HEK293 (cell line): ENCODE measurements at regions not wholly inside any gene's neighbourhood (a gene's known extent, or its start where the extent isn't known, plus 50 kb on each side); places are given as distances from the start of the nearest gene placed in this dataset.

ENCODE experiments used
- CTCF ChIA-PET: fragments of 350-600 bp; formaldehyde crosslinking; extraction: SDS; loops from one replicate; lab custom pipeline; 2021; ENCODE audit warnings: antibody characterized with exemption; lab: Yijun Ruan, JAX
- POLR2A ChIA-PET: fragments of 300-600 bp; formaldehyde crosslinking; extraction: SDS; loops from one replicate; lab custom pipeline; 2020; ENCODE audit warnings: antibody characterized with exemption, inconsistent platforms; lab: Yijun Ruan, JAX
- H3K27ac ChIP-seq: fragments of 200-500 bp; sonication (Bioruptor generic); 2 replicates; pipeline ENCODE4 v1.5.1; 2014; ENCODE audit warnings: low read depth, low read length, control low read depth, inconsistent platforms; ENCODE audit errors: extremely low read depth
- H3K36me3 ChIP-seq, 2 experiments: fragments of 200-500 bp in 1 of 2; sonication (Bioruptor generic) in 1 of 2; 1 replicate in 1 of 2; 2 replicates in 1 of 2; pipeline ENCODE4 v1.5.1; 2014 to 2017; ENCODE audit warnings: inconsistent platforms in 2 of 2, low read length in 2 of 2; ENCODE audit not compliant: control insufficient read depth in 2 of 2, insufficient read depth in 1 of 2
- H3K4me1 ChIP-seq: fragments of 200-500 bp; sonication (Bioruptor generic); 2 replicates; pipeline ENCODE4 v1.5.1; 2014; ENCODE audit warnings: mild to moderate bottlenecking, low read length, inconsistent platforms; ENCODE audit not compliant: control insufficient read depth, insufficient read depth
- H3K4me3 ChIP-seq: 2 replicates; pipeline ENCODE4 v1.5.1; 2011; ENCODE audit warnings: low read depth, mild to moderate bottlenecking, control low read depth, low read length, moderate library complexity
- H3K9me3 ChIP-seq: fragments of 200-500 bp; sonication (Bioruptor generic); 2 replicates; pipeline ENCODE4 v1.5.1; 2014; ENCODE audit warnings: low read depth, low read length, inconsistent platforms; ENCODE audit not compliant: control insufficient read depth, insufficient read depth
- IKZF3 ChIP-seq: fragments of 450-650 bp; IDR thresholded peaks from 2 replicates; pipeline ENCODE4 v1.5.0; 2018; ENCODE audit warnings: missing biosample characterization, mild to moderate bottlenecking, missing genetic modification characterization, moderate library complexity
- KLF10 ChIP-seq: fragments of 450-650 bp; IDR thresholded peaks from 2 replicates; pipeline ENCODE4 v1.5.1; 2018; ENCODE audit warnings: missing biosample characterization, mild to moderate bottlenecking, missing genetic modification characterization
- MYNN ChIP-seq: fragments of 450-650 bp; formaldehyde crosslinking; IDR thresholded peaks from 2 replicates; pipeline ENCODE4 v1.5.1; 2016; ENCODE audit warnings: missing biosample characterization, missing genetic modification characterization, borderline replicate concordance
- PRDM2 ChIP-seq: fragments of 450-650 bp; formaldehyde crosslinking; IDR thresholded peaks from 2 replicates; pipeline ENCODE4 v1.5.1; 2016; ENCODE audit warnings: missing biosample characterization, missing genetic modification characterization, borderline replicate concordance
- WT1 ChIP-seq: fragments of 450-650 bp; formaldehyde crosslinking; IDR thresholded peaks from 2 replicates; pipeline ENCODE4 v1.5.1; 2016; ENCODE audit warnings: missing biosample characterization, missing genetic modification characterization
- ZBTB17 ChIP-seq: fragments of 450-650 bp; formaldehyde crosslinking; IDR thresholded peaks from 2 replicates; pipeline ENCODE4 v1.5.1; 2016; ENCODE audit warnings: missing biosample characterization, missing genetic modification characterization
- ZBTB8A ChIP-seq: fragments of 450-650 bp; formaldehyde crosslinking; IDR thresholded peaks from 2 replicates; pipeline ENCODE4 v1.5.1; 2016; ENCODE audit warnings: missing biosample characterization, missing genetic modification characterization
- ZNF18 ChIP-seq: fragments of 450-650 bp; formaldehyde crosslinking; IDR thresholded peaks from 2 replicates; pipeline ENCODE4 v1.5.1; 2016; ENCODE audit warnings: missing biosample characterization, missing genetic modification characterization
- ZNF214 ChIP-seq: fragments of 450-650 bp; formaldehyde crosslinking; IDR thresholded peaks from 2 replicates; pipeline ENCODE4 v1.5.1; 2017; ENCODE audit warnings: missing biosample characterization, mild to moderate bottlenecking, missing genetic modification characterization, borderline replicate concordance
- ZNF473 ChIP-seq: fragments of 450-650 bp; formaldehyde crosslinking; IDR thresholded peaks from 2 replicates; pipeline ENCODE4 v1.5.1; 2017; ENCODE audit warnings: missing biosample characterization, missing genetic modification characterization
- ZNF514 ChIP-seq: fragments of 450-650 bp; formaldehyde crosslinking; IDR thresholded peaks from 2 replicates; pipeline ENCODE4 v1.5.1; 2016; ENCODE audit warnings: missing biosample characterization, missing genetic modification characterization
- ZNF664 ChIP-seq: fragments of 450-650 bp; formaldehyde crosslinking; IDR thresholded peaks from 2 replicates; pipeline ENCODE4 v1.5.1; 2016; ENCODE audit warnings: missing biosample characterization, missing genetic modification characterization
- ZNF701 ChIP-seq: fragments of 450-650 bp; formaldehyde crosslinking; IDR thresholded peaks from 2 replicates; pipeline ENCODE4 v1.5.1; 2016; ENCODE audit warnings: missing biosample characterization, missing genetic modification characterization
- ZNF830 ChIP-seq: fragments of 450-650 bp; IDR thresholded peaks from 2 replicates; pipeline ENCODE4 v1.5.0; 2018; ENCODE audit warnings: missing biosample characterization, missing genetic modification characterization, low read depth, mild to moderate bottlenecking, moderate library complexity
- TF ChIP-seq, protein P1 (sequence below): fragments of 450-650 bp; formaldehyde crosslinking; IDR thresholded peaks from 2 replicates; pipeline ENCODE4 v1.5.1; 2016; ENCODE audit warnings: missing biosample characterization, missing genetic modification characterization
- TF ChIP-seq, protein P2 (sequence below): fragments of 450-650 bp; formaldehyde crosslinking; conservative IDR thresholded peaks from 2 replicates; pipeline ENCODE4 v1.5.1; 2016; ENCODE audit warnings: low read depth, missing biosample characterization, missing genetic modification characterization

GRCh38 chr2:222134654-222135053, 164.1 kb downstream of the PAX3 start:
- POLR2A ChIA-PET: no interaction called here
- H3K36me3 ChIP-seq: no peaks in the 10 kb centered on the region
- no peaks in the 10 kb centered on the region for H3K9me3 ChIP-seq
- H3K4me3 ChIP-seq: no peak overlapping the region
- CTCF ChIA-PET: interaction anchor here (0.8 kb wide), 1 partner anchor 73 kb away, joined by 4 read pairs; no protein-coding TSS in a partner anchor
- no peaks in the 10 kb centered on the region for H3K4me1 ChIP-seq
- TF ChIP-seq ZNF830 (no peak), ZBTB17 (no peak), MYNN (no peak), ZNF514 (no peak), PRDM2 (no peak), ZNF473 (no peak), ZNF701 (tag by site-specific recombination) (no peak), ZNF18 (no peak), ZNF214 (no peak), IKZF3 (no peak), KLF10 (tag by site-specific recombination) (no peak), WT1 (tag by site-specific recombination) (no peak), ZBTB8A (tag by site-specific recombination) (no peak), ZNF664 (no peak)
- TF ChIP-seq, protein P1, sequence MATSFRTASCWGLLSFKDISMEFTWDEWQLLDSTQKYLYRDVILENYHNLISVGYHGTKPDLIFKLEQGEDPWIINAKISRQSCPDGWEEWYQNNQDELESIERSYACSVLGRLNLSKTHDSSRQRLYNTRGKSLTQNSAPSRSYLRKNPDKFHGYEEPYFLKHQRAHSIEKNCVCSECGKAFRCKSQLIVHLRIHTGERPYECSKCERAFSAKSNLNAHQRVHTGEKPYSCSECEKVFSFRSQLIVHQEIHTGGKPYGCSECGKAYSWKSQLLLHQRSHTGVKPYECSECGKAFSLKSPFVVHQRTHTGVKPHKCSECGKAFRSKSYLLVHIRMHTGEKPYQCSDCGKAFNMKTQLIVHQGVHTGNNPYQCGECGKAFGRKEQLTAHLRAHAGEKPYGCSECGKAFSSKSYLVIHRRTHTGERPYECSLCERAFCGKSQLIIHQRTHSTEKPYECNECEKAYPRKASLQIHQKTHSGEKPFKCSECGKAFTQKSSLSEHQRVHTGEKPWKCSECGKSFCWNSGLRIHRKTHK (tag by site-specific recombination): no peak
- TF ChIP-seq, protein P2, sequence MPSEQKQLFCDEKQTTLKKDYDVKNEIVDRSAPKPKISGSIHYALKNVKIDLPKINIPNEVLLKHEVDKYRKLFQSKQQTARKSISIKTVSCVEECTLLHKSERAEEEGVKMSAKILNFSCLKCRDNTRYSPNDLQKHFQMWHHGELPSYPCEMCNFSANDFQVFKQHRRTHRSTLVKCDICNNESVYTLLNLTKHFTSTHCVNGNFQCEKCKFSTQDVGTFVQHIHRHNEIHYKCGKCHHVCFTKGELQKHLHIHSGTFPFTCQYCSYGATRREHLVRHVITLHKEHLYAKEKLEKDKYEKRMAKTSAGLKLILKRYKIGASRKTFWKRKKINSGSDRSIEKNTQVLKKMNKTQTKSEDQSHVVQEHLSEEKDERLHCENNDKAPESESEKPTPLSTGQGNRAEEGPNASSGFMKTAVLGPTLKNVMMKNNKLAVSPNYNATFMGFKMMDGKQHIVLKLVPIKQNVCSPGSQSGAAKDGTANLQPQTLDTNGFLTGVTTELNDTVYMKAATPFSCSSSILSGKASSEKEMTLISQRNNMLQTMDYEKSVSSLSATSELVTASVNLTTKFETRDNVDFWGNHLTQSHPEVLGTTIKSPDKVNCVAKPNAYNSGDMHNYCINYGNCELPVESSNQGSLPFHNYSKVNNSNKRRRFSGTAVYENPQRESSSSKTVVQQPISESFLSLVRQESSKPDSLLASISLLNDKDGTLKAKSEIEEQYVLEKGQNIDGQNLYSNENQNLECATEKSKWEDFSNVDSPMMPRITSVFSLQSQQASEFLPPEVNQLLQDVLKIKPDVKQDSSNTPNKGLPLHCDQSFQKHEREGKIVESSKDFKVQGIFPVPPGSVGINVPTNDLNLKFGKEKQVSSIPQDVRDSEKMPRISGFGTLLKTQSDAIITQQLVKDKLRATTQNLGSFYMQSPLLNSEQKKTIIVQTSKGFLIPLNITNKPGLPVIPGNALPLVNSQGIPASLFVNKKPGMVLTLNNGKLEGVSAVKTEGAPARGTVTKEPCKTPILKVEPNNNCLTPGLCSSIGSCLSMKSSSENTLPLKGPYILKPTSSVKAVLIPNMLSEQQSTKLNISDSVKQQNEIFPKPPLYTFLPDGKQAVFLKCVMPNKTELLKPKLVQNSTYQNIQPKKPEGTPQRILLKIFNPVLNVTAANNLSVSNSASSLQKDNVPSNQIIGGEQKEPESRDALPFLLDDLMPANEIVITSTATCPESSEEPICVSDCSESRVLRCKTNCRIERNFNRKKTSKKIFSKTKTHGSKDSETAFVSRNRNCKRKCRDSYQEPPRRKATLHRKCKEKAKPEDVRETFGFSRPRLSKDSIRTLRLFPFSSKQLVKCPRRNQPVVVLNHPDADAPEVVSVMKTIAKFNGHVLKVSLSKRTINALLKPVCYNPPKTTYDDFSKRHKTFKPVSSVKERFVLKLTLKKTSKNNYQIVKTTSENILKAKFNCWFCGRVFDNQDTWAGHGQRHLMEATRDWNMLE: no peak
- H3K27ac ChIP-seq: no peak overlapping the region
